ENCODE measurements at regions not wholly inside any gene's neighbourhood (a gene's known extent, or its start where the extent isn't known, plus 50 kb on each side); places are given as distances from the start of the nearest gene placed in this dataset.
A peak's percentile ranks its signal among the peaks of the same experiment; 100 is the strongest.

DNA sequence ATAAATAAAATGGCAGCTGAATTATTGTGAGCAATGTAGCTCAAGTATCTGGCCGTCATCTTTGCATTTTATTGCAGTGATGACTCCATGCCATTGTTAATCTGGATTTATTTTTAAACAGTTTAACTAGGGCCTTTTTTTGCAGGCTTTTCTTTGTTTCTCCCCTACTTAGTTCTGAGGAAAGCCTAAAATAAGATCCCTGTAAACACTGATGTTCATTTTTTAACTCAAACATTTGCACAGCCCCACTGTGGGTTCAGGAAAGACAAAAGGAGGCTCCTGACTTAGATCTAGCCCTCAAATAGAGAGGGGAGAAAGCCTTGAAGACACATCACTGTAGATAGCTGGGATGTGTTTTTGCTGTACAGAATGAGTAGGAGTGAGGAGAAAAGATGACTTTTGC lies 69.2 kb downstream of the PLEKHG1 start:
- DNase-seq (no peak), ATAC-seq (no peak)
- no peaks in the 10 kb centered on the region for H3K36me3 Mint-ChIP-seq (ENCODE audit: low read depth)
- H3K27ac Mint-ChIP-seq, result no peak overlapping the region
- peaks cover 4% of the 10 kb centered on the region for H3K4me1 Mint-ChIP-seq
- H3K27me3 Mint-ChIP-seq, result no peaks in the 10 kb centered on the region
- no peak overlapping the region for H3K4me3 Mint-ChIP-seq
- no peaks in the 10 kb centered on the region for H3K9me3 ChIP-seq (ENCODE audit: control insufficient read depth, low read length, poor library complexity, severe bottlenecking)

- Mint-ChIP-seq H3K27me3 (no peaks in the 10 kb centered on the region), H3K27ac (no peak overlapping the region), H3K36me3 (ENCODE audit: low read depth) (no peaks in the 10 kb centered on the region), H3K4me3 (no peak overlapping the region), H3K4me1 (peaks cover 7% of the 10 kb centered on the region)
- DNase-seq (no peak), ATAC-seq (no peak)
- H3K9me3 ChIP-seq (ENCODE audit: control insufficient read depth, low read length, poor library complexity, severe bottlenecking), result no peaks in the 10 kb centered on the region
These were observed 70.6 kb downstream of the PLEKHG1 start for GRCh38 chr6:150670311-150670710.

DNA sequence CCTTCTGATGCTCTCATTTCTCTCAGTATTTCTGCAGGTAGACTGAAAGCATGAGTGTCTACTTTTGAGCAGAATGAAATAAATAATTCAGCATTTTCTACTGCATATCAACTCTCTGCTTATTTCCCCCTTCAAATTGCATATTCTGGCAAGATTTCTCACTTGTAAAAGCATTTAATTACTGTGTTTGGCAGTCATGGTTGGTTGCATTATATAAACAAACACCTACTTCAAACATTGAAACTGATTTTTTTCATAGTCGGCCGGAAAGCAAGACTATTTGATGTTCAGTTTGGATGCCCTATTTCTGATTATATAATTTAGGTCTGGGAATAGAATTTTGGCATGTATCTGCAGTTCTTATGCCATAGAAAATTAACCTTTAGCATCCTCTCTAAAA lies 73.1 kb downstream of the PLEKHG1 start:
- Mint-ChIP-seq H3K4me3 (no peak overlapping the region), H3K4me1 (peaks cover 3% of the 10 kb centered on the region), H3K27me3 (no peaks in the 10 kb centered on the region), H3K36me3 (ENCODE audit: low read depth) (no peaks in the 10 kb centered on the region), H3K27ac (no peak overlapping the region)
- H3K9me3 ChIP-seq (ENCODE audit: control insufficient read depth, low read length, poor library complexity, severe bottlenecking), result no peaks in the 10 kb centered on the region
- ATAC-seq, result no peak
- no peak for DNase-seq

- Mint-ChIP-seq H3K4me1 (peaks cover 2% of the 10 kb centered on the region), H3K4me3 (no peak overlapping the region), H3K27ac (peak overlapping the region; percentile 54), H3K27me3 (no peaks in the 10 kb centered on the region), H3K36me3 (ENCODE audit: low read depth) (no peaks in the 10 kb centered on the region)
- ATAC-seq (no peak), DNase-seq (no peak)
- H3K9me3 ChIP-seq (ENCODE audit: control insufficient read depth, low read length, poor library complexity, severe bottlenecking), result no peaks in the 10 kb centered on the region
These were observed 74.1 kb downstream of the PLEKHG1 start for GRCh38 chr6:150673720-150674346.

GRCh38 chr6:150676344-150676743 lies 76.7 kb downstream of the PLEKHG1 start:
- H3K9me3 ChIP-seq (ENCODE audit: control insufficient read depth, low read length, poor library complexity, severe bottlenecking), result no peaks in the 10 kb centered on the region
- Mint-ChIP-seq H3K36me3 (ENCODE audit: low read depth) (no peaks in the 10 kb centered on the region), H3K27ac (no peak overlapping the region), H3K4me1 (peaks cover 2% of the 10 kb centered on the region), H3K27me3 (no peaks in the 10 kb centered on the region), H3K4me3 (no peak overlapping the region)
- no peak for DNase-seq
- ATAC-seq, result no peak

DNA sequence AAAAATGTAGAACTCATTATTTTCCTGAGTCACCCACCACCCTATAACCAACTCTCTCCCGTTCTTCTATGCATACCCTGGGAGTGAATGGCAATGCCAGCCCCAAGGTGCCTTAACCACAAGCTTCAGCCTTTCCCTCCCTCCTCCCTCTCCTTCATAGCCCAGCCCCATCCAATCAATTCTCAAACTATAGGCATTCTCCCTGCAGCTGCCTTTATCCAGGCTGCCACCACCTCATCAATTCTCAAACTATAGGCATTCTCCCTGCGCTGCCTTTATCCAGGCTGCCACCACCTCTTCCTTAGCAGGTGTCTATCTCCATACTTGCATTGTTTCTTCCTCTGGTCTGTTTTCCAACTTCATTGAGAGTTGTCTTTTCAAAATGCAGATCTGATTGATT lies 77.1 kb downstream of the PLEKHG1 start:
- H3K27ac Mint-ChIP-seq, result no peak overlapping the region
- H3K9me3 ChIP-seq (ENCODE audit: control insufficient read depth, low read length, poor library complexity, severe bottlenecking), result no peaks in the 10 kb centered on the region
- H3K27me3 Mint-ChIP-seq, result no peaks in the 10 kb centered on the region
- H3K4me1 Mint-ChIP-seq, result peaks cover 2% of the 10 kb centered on the region
- DNase-seq (no peak), ATAC-seq (no peak)
- H3K36me3 Mint-ChIP-seq (ENCODE audit: low read depth), result no peaks in the 10 kb centered on the region
- H3K4me3 Mint-ChIP-seq, result no peak overlapping the region

- ATAC-seq (no peak), DNase-seq (no peak)
- H3K9me3 ChIP-seq (ENCODE audit: control insufficient read depth, low read length, poor library complexity, severe bottlenecking), result no peaks in the 10 kb centered on the region
- no peak overlapping the region for H3K4me3 Mint-ChIP-seq
- H3K36me3 Mint-ChIP-seq (ENCODE audit: low read depth), result no peaks in the 10 kb centered on the region
- peaks cover 7% of the 10 kb centered on the region for H3K4me1 Mint-ChIP-seq
- no peak overlapping the region for H3K27ac Mint-ChIP-seq
- no peaks in the 10 kb centered on the region for H3K27me3 Mint-ChIP-seq
These were observed 80.8 kb downstream of the PLEKHG1 start for GRCh38 chr6:150680510-150680909.

- H3K4me1 Mint-ChIP-seq, result peaks cover 7% of the 10 kb centered on the region
- H3K4me3 Mint-ChIP-seq, result no peak overlapping the region
- H3K27ac Mint-ChIP-seq, result no peak overlapping the region
- no peaks in the 10 kb centered on the region for H3K9me3 ChIP-seq (ENCODE audit: control insufficient read depth, low read length, poor library complexity, severe bottlenecking)
- ATAC-seq (no peak), DNase-seq (no peak)
- H3K36me3 Mint-ChIP-seq (ENCODE audit: low read depth), result no peaks in the 10 kb centered on the region
- no peaks in the 10 kb centered on the region for H3K27me3 Mint-ChIP-seq
These were observed 82.1 kb downstream of the PLEKHG1 start for GRCh38 chr6:150681578-150682395.

DNA sequence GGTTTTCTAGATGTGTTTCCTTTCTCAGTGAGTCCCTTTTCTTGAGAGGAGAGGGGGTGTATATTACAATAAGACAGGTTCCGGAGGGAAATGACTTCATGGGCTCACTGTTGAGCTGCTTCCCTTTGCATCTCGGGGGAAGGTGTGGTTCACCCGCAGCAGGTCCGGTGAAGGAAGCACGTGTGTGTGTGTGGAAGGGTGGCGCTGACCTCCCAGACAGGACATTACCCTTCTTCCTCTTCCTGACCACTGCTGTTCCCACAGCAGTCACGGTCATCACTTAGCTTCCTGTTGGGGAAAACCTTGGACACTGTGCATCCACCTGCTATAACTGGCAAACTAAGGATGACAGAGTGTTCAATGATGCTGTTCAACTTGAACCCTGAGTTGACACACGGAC lies 83.6 kb downstream of the PLEKHG1 start:
- Mint-ChIP-seq H3K27me3 (no peaks in the 10 kb centered on the region), H3K4me3 (no peak overlapping the region), H3K36me3 (ENCODE audit: low read depth) (no peaks in the 10 kb centered on the region), H3K4me1 (peaks cover 7% of the 10 kb centered on the region), H3K27ac (no peak overlapping the region)
- ATAC-seq (peak; percentile 23), DNase-seq (no peak)
- H3K9me3 ChIP-seq (ENCODE audit: control insufficient read depth, low read length, poor library complexity, severe bottlenecking), result no peaks in the 10 kb centered on the region

GRCh38 chr6:150684161-150684560 lies 84.5 kb downstream of the PLEKHG1 start:
- ATAC-seq (no peak), DNase-seq (no peak)
- H3K9me3 ChIP-seq (ENCODE audit: control insufficient read depth, low read length, poor library complexity, severe bottlenecking), result no peaks in the 10 kb centered on the region
- H3K36me3 Mint-ChIP-seq (ENCODE audit: low read depth), result no peaks in the 10 kb centered on the region
- no peak overlapping the region for H3K27ac Mint-ChIP-seq
- H3K27me3 Mint-ChIP-seq, result no peaks in the 10 kb centered on the region
- H3K4me1 Mint-ChIP-seq, result peaks cover 9% of the 10 kb centered on the region
- H3K4me3 Mint-ChIP-seq, result no peak overlapping the region

- no peak overlapping the region for H3K27ac Mint-ChIP-seq
- no peaks in the 10 kb centered on the region for H3K36me3 Mint-ChIP-seq (ENCODE audit: low read depth)
- no peak for DNase-seq
- peak; percentile 34 for ATAC-seq
- H3K9me3 ChIP-seq (ENCODE audit: control insufficient read depth, low read length, poor library complexity, severe bottlenecking), result no peaks in the 10 kb centered on the region
- no peaks in the 10 kb centered on the region for H3K27me3 Mint-ChIP-seq
- peaks cover 9% of the 10 kb centered on the region for H3K4me1 Mint-ChIP-seq
- H3K4me3 Mint-ChIP-seq, result no peak overlapping the region
These were observed 85.2 kb downstream of the PLEKHG1 start for GRCh38 chr6:150684714-150685459.

- no peaks in the 10 kb centered on the region for H3K9me3 ChIP-seq (ENCODE audit: control insufficient read depth, low read length, poor library complexity, severe bottlenecking)
- peak in 2 of 3 donors; percentile 18 to 26 for DNase-seq
- peak; percentile 77 for ATAC-seq
- H3K27me3 Mint-ChIP-seq, result no peaks in the 10 kb centered on the region
- H3K27ac Mint-ChIP-seq, result peak overlapping the region; percentile 6
- no peaks in the 10 kb centered on the region for H3K36me3 Mint-ChIP-seq (ENCODE audit: low read depth)
- H3K4me1 Mint-ChIP-seq, result peaks cover 9% of the 10 kb centered on the region
- H3K4me3 Mint-ChIP-seq, result no peak overlapping the region
These were observed 86.2 kb downstream of the PLEKHG1 start for GRCh38 chr6:150685860-150686259.

DNA sequence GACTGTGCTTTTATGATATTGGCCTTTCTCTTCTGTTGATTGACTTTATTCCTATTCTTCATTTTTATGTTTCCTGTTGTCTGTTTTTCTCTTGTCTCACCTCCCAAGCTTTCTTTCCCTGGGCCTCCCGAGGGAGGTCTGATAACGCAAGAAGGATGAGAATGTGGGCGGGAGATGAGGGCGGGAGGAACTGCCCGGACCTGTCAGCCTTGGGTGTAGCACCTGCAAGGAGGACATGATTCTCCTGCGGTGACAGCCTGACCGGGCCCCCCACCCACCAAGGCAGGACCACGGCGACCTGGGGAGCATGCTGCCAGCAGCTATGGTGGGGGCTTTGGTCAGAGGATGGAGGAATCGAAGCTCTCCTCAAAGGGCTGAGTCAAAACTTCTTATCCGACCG lies 86.9 kb downstream of the PLEKHG1 start:
- no peaks in the 10 kb centered on the region for H3K9me3 ChIP-seq (ENCODE audit: control insufficient read depth, low read length, poor library complexity, severe bottlenecking)
- no peak overlapping the region for H3K4me3 Mint-ChIP-seq
- peaks cover 9% of the 10 kb centered on the region for H3K4me1 Mint-ChIP-seq
- H3K36me3 Mint-ChIP-seq (ENCODE audit: low read depth), result no peaks in the 10 kb centered on the region
- ATAC-seq (no peak), DNase-seq (no peak)
- H3K27ac Mint-ChIP-seq, result no peak overlapping the region
- no peaks in the 10 kb centered on the region for H3K27me3 Mint-ChIP-seq
